ENCODE measurements at regions not wholly inside any gene's neighbourhood (a gene's known extent, or its start where the extent isn't known, plus 50 kb on each side); places are given as distances from the start of the nearest gene placed in this dataset.

DNA sequence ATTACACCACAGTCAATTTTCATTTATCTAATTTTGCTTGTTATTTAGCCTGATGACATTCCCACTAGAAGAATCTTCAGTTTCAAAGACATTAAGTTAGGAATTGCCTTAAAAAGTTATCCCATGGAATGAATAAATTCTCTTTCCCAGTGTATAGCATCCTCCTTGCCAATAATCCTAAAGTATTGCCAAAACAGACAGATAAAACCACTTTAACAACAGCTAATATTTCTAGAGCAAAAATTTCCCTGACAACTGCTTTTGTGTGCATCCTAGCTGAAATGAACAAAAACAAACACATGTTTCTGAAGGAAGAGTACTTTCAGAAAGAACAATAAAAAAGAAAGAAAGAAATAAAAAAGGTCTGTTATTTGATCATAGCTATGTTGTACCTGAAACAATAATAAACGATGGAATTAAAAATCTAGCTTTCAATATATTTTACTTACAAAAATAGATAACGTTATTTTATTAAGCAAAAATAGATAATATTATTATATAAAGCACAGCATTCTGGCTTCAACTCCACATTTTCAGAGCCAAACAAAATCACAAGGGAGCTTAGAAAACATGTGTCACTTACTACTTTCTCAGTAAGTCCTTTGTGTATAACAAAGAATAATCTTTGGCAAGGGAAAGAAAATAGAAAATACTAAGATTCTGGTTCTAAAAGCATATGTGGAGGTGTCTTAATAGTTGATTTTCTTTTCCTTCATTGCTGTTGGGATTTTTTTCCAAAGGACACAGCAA lies 939.0 kb upstream of the CRIM1 start:
- no peak for DNase-seq

DNA sequence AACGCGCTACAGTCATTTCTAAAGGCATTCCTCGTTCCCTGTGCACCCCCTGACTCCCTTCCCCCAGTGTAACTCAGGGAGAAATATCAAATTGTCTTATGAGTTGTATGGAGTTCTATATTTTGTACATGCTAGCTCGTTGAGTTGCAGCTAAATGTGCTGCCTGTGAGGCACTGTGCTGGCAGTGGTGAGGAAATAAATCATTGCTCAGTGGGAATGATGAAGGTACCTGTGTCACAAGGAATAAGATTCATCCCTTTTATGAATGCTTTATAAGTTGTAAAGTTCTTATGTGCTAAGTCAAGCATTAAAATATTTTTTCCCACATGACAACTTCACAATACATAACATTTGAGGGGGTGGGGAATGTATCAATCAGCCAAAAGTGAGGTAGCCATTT lies 939.6 kb upstream of the CRIM1 start:
- DNase-seq = no peak

DNA sequence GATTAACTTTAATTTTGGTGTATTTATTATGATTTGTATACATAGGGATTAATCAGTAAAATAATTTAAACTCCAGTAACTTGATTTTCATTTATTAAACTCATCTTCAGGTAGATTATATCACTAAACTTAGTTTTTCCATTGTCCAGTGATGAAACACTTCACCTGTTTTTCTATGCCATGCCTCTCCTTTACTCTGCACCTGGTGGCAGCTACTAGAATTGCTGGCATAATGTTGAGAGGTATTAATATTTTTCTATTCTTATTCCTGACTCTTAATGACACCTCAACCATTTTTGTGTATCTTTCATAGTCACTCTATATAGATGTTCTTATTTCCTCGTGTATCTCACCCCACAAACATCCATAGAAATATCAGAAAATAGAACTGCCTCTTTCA lies 940.3 kb upstream of the CRIM1 start:
- DNase-seq = no peak

DNA sequence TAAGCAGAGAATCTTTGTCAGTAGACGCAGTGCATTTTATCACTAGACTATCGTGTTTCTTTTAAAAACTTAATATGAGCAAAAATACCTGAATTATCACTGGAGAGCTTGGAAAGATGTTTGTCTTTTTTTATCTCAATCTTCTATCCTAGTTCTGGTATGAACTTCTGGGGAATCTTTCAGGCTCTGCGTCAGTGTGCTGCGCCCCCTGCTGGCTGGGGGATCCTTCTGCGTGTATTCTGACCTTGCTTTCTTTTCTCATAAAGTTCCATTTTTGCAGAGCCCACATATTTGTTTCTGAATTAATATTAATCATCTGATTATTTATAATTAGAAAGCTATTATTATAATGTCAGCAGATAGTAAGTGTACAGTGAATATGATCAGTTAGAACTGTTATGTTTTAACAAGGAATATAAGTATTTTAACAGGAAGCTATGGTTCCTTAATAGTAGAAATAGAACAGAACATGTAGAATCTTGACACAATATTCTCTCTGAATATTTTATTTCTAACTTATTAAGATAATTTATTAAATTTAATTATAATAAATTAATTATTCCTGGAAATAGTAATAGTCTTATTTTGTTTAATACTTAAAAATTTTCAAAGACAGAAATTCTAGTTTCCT lies 945.0 kb upstream of the CRIM1 start:
- peak; percentile 62 for DNase-seq

DNA sequence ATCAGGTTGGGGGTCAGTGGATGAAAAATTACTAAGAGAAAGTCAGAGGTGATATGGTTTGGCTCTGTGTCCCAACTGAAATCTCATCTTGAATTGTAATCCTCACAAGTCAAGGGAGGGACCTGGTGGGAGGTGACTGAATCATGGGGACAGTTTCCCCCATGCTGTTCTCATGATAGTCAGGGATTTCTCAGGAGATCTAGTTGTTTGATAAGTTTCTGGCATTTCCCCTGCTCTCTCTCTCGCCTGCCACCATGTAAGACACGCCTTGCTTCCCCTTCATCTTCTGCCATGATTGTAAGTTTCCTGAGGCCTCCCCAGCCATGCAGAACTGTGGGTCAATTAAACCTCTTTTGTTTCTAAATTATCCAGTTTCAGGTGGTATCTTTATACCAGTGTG lies 945.8 kb upstream of the CRIM1 start:
- no peak for DNase-seq

DNA sequence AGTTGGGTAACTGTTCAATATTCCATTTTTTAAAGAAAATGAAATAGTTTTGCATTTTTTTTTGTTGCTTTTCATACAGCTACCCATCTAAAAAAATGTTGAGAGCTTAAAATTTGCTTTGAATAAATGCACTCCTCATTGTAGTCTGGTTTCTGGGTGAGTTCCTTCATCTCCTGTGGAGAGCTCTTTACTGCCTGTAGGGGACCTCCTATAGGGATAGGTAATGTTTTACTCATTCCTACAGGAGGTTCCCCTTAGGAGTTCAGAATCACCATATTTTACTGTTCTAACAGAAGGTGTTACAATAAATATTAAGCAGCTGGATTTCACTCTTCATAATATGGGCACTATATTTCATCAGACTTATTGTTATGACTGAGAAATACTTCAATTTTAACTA lies 947.3 kb upstream of the CRIM1 start:
- DNase-seq = no peak

DNA sequence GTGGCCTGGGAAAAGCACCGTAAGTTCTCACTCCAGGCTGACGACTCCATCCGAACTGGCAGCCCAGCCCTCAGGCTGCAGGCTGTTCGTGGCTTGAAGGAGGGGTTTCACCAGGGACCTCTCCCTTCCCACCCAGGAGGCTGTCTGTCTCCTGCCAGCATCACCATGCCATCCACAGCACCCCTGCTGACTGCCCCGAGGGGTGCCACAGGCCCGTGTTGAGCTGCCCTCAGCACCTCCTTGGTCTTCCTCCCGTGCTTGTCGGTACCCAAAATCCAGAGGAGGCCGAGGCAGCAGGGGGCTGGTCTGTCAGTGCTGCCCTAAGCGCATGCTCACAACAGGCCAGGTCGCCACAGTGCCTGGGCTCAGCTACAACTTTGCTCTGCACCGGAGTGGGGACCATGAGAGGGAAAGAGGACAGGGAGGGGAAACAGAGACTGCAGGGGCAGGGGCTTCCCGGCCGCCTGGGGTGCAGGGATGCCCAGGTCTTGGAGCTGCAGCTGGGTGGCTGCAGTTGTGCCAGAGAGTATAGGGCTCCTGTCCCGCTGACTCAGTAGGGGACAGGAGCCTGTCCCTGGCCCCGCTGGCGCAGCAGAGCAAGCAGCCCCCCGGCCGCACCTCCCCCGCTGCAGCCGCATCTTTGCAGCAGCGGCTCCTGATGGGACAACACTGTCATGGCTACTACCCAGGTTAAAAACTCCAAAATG lies 963.7 kb upstream of the CRIM1 start:
- DNase-seq = no peak

DNA sequence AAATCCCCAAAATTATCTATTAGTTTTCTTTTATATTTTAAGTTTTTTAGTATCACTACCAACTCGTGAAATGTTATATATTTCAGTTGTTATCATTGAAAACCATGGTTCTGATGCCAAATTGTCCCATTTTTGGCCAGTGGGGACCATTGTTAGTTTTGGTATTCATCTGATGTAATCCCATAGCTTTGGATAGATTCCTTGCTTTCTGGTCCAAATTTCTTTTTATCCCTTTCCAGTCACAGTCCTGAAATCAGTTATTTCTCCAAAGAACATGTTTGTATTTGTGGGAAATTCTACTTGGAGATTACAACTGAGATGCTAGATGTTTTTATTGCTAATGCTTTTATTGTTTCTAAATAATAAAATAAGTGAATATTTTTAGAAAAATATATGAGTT lies 976.8 kb upstream of the CRIM1 start:
- DNase-seq = no peak

DNA sequence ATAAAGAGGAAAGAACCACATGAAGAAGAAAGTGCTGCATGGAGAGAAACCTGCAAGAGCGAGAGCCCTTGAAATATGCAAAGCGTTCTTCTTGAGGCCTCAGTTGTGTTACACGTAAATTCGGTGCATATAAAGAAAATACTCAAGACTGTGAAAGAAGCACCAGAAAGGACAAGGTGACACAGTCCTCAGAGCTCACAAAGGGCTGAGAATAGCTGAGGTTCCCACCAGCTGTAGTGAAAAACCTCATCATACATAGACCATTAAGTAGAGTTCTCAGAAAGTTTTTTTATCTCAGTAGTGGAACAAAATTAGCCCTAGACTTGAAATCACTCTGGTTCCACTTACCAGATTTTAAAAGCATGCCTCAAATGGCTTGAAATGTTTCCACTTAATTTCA lies 980.7 kb upstream of the CRIM1 start:
- no peak for DNase-seq

DNA sequence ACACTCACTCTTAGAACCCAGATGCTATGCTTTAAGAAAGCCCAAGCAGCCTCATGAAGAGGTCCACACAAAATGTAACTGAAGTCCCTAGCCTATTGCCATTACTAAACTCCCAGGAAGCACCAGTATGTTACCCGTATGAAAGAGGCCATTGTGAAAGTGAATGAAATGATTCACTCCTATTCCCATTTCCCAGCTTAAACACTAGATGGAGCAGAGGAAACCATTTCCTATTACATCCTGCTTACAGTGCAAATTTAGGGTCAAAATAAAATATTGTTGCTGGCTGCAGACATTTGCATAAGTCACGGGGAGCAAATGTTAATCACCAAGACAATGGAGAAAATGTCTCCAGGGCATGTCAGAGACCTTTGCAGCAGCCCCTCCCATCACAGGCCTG lies 989.7 kb upstream of the CRIM1 start:
- DNase-seq = no peak

DNA sequence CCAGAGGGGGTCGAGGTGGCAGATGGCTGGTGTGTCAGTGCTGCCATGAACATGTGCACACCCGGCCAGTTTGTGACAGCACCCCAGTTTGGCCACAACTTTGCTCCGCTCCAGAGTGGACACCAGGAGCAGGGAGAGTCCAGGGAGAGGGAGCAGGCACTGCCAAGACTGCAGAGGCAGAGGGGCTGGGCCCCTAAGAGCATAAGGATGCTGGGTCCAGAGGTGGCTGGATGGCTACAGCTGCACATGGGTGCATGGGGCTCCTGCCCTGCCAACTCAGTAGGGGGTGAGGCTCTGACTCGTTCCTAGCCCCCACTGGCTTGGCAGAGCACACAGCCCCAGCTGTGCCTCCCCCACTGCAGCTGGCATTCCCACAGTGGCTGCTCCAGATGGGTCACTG lies 999.2 kb upstream of the CRIM1 start:
- no peak for DNase-seq

DNA sequence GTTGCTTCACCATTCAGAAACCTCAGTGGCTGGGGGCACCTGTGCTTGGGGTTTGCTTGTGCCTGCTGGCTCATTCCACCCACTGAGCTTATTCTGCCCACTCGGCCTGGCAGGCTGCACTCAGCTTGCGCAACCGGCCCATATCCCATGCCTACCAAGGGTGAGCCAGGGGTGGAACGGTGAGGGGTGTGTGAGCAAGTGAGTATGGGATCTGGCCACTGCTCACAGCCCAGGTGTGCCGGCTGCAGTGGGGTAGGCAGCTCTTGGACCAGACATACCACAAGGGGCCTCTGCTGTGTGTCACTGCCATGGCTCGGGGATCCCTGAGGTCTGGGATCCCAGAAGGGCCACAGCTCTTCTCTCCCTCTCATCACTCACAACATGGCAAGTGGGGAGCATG lies 1000.5 kb upstream of the CRIM1 start:
- DNase-seq = no peak

DNA sequence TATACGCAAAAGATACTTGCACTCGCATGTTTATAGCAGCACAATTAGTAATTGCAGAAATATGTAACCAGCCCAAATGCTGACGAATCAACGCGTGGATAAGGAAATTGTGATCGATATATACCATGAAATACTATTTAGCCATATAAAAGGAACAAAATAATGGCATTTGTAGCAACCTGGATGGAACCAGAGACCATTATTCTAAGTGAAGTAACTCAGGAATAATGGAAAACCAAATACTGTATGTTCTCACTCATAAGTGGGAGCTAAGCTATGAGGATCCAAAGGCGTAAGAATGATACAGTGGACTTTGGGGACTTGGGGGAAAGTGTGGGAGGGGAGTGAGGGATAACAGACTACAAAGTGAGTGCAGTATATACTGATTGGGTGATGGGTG lies 1008.0 kb upstream of the CRIM1 start:
- DNase-seq = no peak

DNA sequence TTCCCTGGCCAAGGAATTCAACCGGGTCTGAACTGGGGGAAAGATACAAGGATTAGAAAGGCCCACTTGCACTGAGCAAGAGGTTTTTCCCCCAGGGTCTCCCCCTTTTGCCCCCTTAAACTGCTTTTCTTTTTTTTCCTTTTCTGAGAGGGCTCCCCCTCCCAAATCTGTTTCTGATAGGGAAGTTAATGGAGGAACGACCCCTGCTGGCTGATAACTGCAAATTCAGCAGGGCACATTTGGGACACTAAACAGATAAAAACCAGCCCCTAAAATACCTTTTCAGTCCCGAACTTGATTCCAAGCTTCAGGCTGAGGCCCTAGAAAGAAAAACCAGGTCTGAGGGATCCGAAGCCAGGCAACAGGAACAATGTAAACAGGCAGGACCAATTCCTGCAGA lies 1012.4 kb upstream of the CRIM1 start:
- DNase-seq = no peak

DNA sequence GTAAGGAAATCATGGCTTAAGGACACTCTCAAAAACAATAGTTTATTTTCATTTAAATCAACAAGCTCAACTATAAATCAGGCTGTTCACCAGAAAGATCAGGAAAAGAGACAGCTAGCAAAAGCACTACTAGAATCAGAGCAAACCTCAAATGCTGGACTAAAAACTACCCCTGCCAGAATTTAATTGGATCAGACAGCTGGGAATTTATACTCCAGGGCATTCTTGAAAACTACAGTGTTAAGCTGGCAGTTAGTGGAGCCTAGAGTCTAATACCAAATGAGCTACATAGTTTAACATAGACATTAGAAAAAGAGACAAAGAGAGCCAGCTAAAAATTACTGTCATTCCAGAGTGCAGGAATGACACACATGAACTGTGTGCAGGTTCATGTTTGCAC lies 1016.4 kb upstream of the CRIM1 start:
- DNase-seq = no peak

DNA sequence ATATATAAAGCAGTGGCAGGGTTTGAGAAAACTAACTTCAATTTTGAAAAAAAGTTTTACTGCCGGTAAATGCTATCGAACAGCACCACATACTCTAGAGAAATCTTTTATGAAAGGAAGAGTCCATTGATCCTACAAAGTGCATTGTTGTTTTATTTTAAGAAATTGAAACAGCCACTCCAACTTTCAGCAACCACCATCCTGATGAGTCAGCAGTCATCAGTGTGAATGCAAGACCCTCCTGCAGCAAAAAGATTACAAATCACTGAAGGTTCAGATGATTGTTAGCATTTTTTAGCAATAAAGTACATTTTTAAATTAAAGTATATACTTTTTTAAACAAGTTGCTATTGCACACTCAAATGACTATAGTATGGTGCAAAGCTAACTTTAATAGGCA lies 1017.7 kb upstream of the CRIM1 start:
- DNase-seq = no peak

DNA sequence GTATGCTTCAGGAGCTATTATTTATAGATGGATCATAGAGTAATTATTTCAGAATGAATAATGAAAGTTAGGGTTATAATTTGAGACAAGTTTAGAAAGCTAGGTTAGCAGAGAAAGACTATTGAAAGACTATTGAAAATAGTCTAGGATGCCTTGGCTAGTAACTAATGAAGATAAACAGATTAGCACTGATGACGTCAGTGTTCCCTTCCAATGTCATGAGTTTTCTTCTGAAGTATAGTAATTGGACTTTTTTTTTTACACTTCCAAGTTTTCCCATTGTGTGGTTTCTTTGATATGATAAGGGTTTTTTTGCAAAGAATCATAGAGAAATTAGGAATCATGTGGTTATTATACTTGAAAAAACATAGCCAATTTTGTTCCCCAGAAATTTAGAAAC lies 1041.5 kb upstream of the CRIM1 start:
- no peak for DNase-seq

DNA sequence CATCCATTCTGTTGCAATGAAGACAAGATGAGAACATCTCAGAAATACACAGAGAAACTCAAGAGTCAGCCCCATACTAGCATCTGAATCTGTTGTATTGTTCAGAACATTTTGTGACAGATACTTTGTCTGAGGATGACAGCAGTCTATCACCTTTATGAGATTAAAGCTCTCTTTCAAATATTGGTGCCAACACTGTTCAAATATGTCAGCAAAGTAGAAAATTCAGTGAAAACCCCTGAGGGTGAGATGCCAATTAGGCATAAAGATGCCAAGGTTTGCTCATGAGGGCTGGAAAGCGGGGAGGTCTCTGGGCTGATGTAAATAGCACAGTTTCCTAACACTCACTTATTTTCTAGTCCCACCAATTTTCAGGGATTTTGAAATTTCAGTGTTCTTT lies 1054.2 kb upstream of the CRIM1 start:
- DNase-seq = no peak

DNA sequence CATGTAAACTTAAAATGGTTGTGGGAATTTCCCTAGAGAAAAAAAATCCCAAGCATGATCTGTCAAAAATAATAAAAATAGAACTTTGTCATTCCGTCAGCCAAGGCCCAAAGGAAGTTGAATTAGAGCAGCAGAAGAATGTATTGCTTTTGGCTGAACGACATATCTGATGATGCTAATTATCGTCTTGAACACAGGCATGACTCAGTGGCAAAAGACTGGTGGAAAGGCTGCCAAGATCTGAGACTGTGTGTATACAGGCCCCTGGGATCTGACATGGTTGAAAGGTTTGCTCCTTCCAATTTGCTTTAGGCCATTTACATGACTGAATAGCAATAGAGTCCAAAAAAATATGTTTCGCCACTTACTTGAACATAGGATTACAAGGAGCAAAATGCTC lies 1057.1 kb upstream of the CRIM1 start:
- DNase-seq = no peak

DNA sequence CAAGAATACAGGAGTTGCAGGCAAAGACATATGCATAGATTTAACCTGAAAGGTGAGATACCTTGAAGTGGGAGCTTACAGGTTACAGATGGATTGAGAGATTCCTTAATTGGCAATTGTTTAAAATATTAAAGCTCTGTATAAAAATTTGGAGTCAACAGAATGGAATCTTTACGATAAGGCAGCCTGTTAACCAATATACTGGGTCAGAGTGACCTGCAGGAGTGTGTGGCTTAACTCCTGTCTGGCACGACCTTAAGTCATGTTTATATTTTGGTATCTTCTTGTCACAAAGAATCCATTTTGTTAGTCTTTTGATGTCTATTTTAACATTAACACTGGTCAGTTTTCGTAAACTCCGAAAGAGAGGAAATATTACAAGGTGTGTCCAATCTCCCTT lies 1058.2 kb upstream of the CRIM1 start:
- no peak for DNase-seq

DNA sequence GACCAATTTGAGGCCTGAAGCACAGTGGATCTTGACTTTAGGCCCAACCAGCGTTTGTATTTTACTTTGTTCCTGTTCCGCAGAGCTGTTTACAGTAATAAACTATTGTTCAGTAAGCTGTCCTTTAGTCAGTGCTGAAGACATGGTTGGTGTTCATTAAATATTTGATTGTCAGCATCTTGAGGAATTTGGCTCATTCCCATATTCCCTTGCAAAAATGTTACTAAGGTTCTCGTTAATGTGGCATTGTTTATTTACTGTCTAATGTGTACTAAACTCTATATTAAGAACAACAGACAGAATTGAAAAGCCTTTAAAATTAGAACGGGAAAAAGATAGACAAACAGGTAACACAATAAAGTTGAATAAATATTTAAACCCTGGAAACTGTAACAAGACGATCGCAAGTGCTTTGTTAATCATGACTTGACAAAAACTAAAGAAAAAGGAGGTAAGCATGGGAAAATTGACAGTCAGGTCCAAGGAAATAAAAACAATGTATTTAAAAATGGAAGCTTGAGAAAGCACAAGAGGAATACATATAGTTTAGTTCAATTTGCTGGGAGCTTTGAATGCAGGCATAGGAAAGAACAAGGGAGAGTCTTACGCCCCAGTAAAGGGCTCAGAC lies 1060.8 kb upstream of the CRIM1 start:
- no peak for DNase-seq

DNA sequence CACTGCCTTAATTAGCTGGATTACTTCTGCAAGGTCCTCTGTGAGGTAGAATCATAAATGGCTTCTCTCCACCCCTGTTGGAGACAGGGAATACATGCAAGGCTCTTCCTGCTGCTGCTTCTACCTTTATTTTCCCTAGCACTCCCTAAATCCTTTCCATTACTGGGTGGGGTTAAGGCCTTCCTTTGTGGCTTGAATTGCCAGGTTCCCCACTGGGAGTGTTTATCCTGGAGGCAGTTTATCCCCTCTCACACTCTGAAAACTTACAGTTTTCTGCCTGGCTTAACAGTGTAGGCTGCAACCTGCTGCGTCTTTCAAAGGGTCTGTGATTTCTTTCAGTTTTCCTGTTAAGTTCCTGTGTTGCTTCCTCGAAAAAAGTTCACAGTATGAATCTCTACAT lies 1062.3 kb upstream of the CRIM1 start:
- DNase-seq = no peak

DNA sequence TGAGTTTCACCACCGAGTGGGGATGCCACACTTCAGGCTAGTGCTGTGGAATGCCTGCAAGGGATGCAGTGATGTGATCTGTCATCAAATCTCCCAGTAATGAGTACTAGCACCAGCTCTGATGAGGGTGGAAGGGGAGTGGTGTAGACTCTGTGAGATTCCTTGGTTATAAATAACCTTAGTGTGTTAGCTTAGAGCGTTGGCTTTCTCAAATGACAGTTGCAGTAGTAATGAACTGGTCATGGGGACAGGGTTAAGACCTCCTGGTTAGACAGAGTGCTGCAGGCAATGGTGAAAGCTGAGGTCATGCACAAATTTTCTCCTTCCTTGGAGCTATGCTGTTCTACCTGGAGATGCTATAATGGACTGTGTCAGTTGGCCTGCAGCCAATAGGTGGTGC lies 1063.4 kb upstream of the CRIM1 start:
- no peak for DNase-seq

DNA sequence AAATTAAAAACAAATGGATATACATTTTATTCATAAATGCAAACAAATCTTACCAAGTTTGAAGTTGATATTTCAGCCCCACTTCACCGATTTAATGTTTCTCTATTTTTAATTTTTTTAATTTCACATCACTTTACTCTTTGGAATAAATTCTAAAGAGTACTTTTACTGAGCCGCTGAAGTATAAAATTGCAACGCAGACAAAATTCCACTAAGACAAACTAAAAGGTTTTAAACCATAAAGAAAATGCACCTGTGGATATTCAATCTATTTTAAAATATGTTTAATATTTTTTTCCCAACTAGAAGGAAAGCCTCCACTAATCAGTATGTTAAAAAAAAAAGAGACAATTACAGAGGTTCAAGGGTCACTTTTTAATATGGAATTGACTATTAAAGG lies 1073.9 kb upstream of the CRIM1 start:
- DNase-seq = no peak
